Chondrocyte (in vitro differentiated cells): ENCODE measurements at regions not wholly inside any gene's neighbourhood (a gene's known extent, or its start where the extent isn't known, plus 50 kb on each side); places are given as distances from the start of the nearest gene placed in this dataset.

Source experiments
- DNase-seq: peaks from one replicate; pipeline ENCODE4 v3.0.0; 2021; ENCODE audit warnings: mixed read lengths, low spot score
- H3K27ac Mint-ChIP-seq: one replicate; pipeline ENCODE4 v1.8.0; 2021; ENCODE audit warnings: mild to moderate bottlenecking, moderate library complexity, mixed read lengths; ENCODE audit not compliant: unreplicated experiment
- H3K27me3 Mint-ChIP-seq: 2 replicates; pipeline ENCODE4 v1.8.0; 2021; ENCODE audit warnings: low read depth, mixed read lengths
- H3K36me3 Mint-ChIP-seq: 2 replicates; pipeline ENCODE4 v1.8.0; 2021; ENCODE audit warnings: low read depth, mixed read lengths
- H3K4me1 Mint-ChIP-seq: 2 replicates; pipeline ENCODE4 v1.8.0; 2021; ENCODE audit warnings: low read depth, mild to moderate bottlenecking, mixed read lengths
- H3K4me3 Mint-ChIP-seq: one replicate; pipeline ENCODE4 v1.8.0; 2021; ENCODE audit warnings: mild to moderate bottlenecking, moderate library complexity, mixed read lengths; ENCODE audit not compliant: unreplicated experiment
- H3K9me3 Mint-ChIP-seq: 2 replicates; pipeline ENCODE4 v1.8.0; 2021; ENCODE audit warnings: low read depth, mixed read lengths
- TF ChIP-seq, protein P1 (sequence below): fragments of 200-600 bp; sonication (generic); IDR thresholded peaks from 2 replicates; pipeline ENCODE4 v1.5.0; 2021; ENCODE audit warnings: antibody characterized with exemption, mild to moderate bottlenecking, moderate library complexity

DNA sequence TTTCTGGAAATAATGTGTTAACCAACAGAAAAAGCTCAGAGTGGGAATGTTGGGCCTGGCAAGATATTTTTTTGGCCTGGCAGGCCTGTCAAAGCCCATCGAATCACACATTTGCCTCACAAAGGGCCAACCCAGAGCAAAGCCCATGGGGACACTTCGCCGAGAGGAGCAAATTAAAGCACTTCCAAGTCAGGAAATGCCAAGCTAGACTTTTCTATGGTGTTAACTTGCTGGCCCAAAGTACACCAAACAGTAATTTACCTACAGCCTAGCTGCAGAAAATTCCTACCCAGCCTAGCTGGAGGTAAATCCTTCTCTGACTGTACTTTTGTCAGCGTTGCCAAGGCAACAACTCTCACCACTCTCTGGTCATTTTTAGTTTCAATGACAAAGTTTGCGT, 288.6 kb upstream of the LDB2 start:
- no peaks in the 10 kb centered on the region for H3K27me3 Mint-ChIP-seq
- DNase-seq, result no peak
- no peak overlapping the region for H3K4me3 Mint-ChIP-seq
- peak overlapping the region; percentile 6 for H3K27ac Mint-ChIP-seq
- no peaks in the 10 kb centered on the region for H3K9me3 Mint-ChIP-seq
- TF ChIP-seq, protein P1, sequence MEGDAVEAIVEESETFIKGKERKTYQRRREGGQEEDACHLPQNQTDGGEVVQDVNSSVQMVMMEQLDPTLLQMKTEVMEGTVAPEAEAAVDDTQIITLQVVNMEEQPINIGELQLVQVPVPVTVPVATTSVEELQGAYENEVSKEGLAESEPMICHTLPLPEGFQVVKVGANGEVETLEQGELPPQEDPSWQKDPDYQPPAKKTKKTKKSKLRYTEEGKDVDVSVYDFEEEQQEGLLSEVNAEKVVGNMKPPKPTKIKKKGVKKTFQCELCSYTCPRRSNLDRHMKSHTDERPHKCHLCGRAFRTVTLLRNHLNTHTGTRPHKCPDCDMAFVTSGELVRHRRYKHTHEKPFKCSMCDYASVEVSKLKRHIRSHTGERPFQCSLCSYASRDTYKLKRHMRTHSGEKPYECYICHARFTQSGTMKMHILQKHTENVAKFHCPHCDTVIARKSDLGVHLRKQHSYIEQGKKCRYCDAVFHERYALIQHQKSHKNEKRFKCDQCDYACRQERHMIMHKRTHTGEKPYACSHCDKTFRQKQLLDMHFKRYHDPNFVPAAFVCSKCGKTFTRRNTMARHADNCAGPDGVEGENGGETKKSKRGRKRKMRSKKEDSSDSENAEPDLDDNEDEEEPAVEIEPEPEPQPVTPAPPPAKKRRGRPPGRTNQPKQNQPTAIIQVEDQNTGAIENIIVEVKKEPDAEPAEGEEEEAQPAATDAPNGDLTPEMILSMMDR, result no peak
- peaks cover 38% of the 10 kb centered on the region for H3K4me1 Mint-ChIP-seq
- no peaks in the 10 kb centered on the region for H3K36me3 Mint-ChIP-seq

DNA sequence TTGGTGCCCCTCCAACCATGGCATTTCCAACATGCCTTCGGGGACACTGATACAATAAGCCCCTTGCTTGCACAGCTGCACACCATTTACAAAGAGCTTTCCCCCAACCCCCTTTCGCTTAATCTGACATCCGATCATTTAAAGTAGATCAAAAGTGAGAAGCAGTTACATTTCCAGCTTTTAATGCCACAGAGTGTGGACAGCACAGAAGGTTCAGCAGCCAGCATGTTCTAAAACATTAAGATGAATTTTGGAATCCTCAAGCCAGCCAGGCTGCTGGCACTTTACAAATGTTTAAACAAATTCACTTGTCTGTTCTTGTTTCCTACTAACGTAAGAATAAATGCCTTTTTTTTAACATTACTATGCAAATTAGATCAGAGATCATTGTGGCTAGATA, 284.4 kb upstream of the LDB2 start:
- no peaks in the 10 kb centered on the region for H3K9me3 Mint-ChIP-seq
- peaks cover 14% of the 10 kb centered on the region for H3K4me1 Mint-ChIP-seq
- H3K27ac Mint-ChIP-seq, result no peak overlapping the region
- TF ChIP-seq, protein P1, result no peak
- DNase-seq, result no peak
- no peaks in the 10 kb centered on the region for H3K27me3 Mint-ChIP-seq
- no peaks in the 10 kb centered on the region for H3K36me3 Mint-ChIP-seq
- H3K4me3 Mint-ChIP-seq, result no peak overlapping the region

- no peak overlapping the region for H3K27ac Mint-ChIP-seq
- DNase-seq, result no peak
Observed at GRCh38 chr4:17174751-17175150, 276.3 kb upstream of the LDB2 start.

DNA sequence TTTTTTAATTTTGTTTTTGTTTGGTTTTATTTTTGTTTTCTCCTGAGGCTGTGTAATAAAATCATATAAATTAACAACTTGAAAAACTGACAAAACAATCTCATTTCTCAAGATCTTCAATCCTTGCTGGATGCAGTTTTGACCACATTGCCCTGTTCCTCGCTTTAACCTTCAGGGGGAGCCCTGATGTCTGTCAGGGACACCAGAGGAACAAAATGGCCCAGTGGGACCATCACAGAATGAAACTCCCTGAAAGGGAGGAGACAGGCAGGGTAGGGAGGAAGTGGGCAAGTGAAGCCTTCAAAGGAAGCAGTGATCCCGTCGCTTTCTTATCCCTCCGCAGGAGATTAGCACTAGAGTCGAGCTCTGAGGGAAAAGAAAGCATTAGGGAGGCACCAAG, 274.9 kb upstream of the LDB2 start:
- no peak for DNase-seq
- H3K27me3 Mint-ChIP-seq, result no peaks in the 10 kb centered on the region
- H3K4me1 Mint-ChIP-seq, result peaks cover 47% of the 10 kb centered on the region
- TF ChIP-seq, protein P1, result peak; percentile 62
- H3K27ac Mint-ChIP-seq, result no peak overlapping the region
- H3K9me3 Mint-ChIP-seq, result no peaks in the 10 kb centered on the region
- H3K36me3 Mint-ChIP-seq, result no peaks in the 10 kb centered on the region
- no peak overlapping the region for H3K4me3 Mint-ChIP-seq

More at GRCh38 chr4:17174751-17175150, 276.3 kb upstream of the LDB2 start:
- no peaks in the 10 kb centered on the region for H3K27me3 Mint-ChIP-seq
- H3K4me1 Mint-ChIP-seq, result peaks cover 34% of the 10 kb centered on the region
- TF ChIP-seq, protein P1, result no peak
- H3K9me3 Mint-ChIP-seq, result no peaks in the 10 kb centered on the region
- H3K4me3 Mint-ChIP-seq, result no peak overlapping the region
- H3K36me3 Mint-ChIP-seq, result no peaks in the 10 kb centered on the region

- H3K27me3 Mint-ChIP-seq, result no peaks in the 10 kb centered on the region
- no peak for DNase-seq
- H3K4me3 Mint-ChIP-seq, result no peak overlapping the region
- TF ChIP-seq, protein P1, result no peak
- H3K9me3 Mint-ChIP-seq, result no peaks in the 10 kb centered on the region
- peaks cover 71% of the 10 kb centered on the region for H3K4me1 Mint-ChIP-seq
- H3K36me3 Mint-ChIP-seq, result no peaks in the 10 kb centered on the region
- H3K27ac Mint-ChIP-seq, result peak overlapping the region; percentile 57
Observed at GRCh38 chr4:17170131-17170530, 271.7 kb upstream of the LDB2 start.
